GM23338 (cell line): ENCODE measurements at regions not wholly inside any gene's neighbourhood (a gene's known extent, or its start where the extent isn't known, plus 50 kb on each side); places are given as distances from the start of the nearest gene placed in this dataset.

Experiments used
- CREB1 ChIP-seq: fragments of 250-450 bp; sonication (Bioruptor Pico); IDR thresholded peaks from 2 replicates; pipeline ENCODE4 v1.5.0; 2020; ENCODE audit warnings: low read depth, mild to moderate bottlenecking, moderate library complexity
- CTCF ChIP-seq, 2 experiments: fragments of 200-600 bp in 1 of 2; sonication (generic) in 1 of 2; conservative IDR thresholded peaks; 2 replicates each; pipeline versions ENCODE4 v1.5.1 to v1.6.1; 2016 to 2017; ENCODE audit warnings: antibody characterized with exemption in 2 of 2, low read depth in 2 of 2, mild to moderate bottlenecking in 2 of 2, moderate library complexity in 1 of 2
- ETS1 ChIP-seq: IDR thresholded peaks from 2 replicates; pipeline ENCODE4 v1.6.1; 2016; ENCODE audit warnings: antibody characterized with exemption
- EZH2 ChIP-seq: fragments of 200-600 bp; sonication (generic); IDR thresholded peaks from one replicate; pipeline ENCODE4 v1.8.0; 2017; ENCODE audit warnings: antibody characterized with exemption, mild to moderate bottlenecking, low read depth; ENCODE audit not compliant: unreplicated experiment
- EZH2phosphoT487 ChIP-seq: fragments of 200-600 bp; sonication (generic); IDR thresholded peaks from one replicate; pipeline ENCODE4 v1.8.1; 2018; ENCODE audit warnings: antibody characterized with exemption; ENCODE audit not compliant: unreplicated experiment
- JUNB ChIP-seq: IDR thresholded peaks from one replicate; pipeline ENCODE4 v1.6.1; 2016; ENCODE audit warnings: antibody characterized with exemption; ENCODE audit not compliant: unreplicated experiment
- NANOG ChIP-seq: IDR thresholded peaks from 2 replicates; pipeline ENCODE4 v1.6.1; 2016; ENCODE audit warnings: antibody characterized with exemption, borderline replicate concordance
- POLR2AphosphoS5 ChIP-seq: IDR thresholded peaks from 2 replicates; pipeline ENCODE4 v1.6.1; 2016; ENCODE audit warnings: antibody characterized with exemption, low read depth
- REST ChIP-seq: IDR thresholded peaks from one replicate; pipeline ENCODE4 v1.6.1; 2018; ENCODE audit warnings: antibody characterized with exemption; ENCODE audit not compliant: unreplicated experiment
- ZNF114 ChIP-seq: fragments of 250-450 bp; sonication (Bioruptor Pico); IDR thresholded peaks from 2 replicates; pipeline ENCODE4 v1.5.0; 2020; ENCODE audit warnings: mild to moderate bottlenecking, moderate library complexity
- ZNF331 ChIP-seq: fragments of 250-450 bp; sonication (Bioruptor Pico); IDR thresholded peaks from 2 replicates; pipeline ENCODE4 v1.5.0; 2020; ENCODE audit warnings: low read depth, mild to moderate bottlenecking, moderate library complexity
- ZNF462 ChIP-seq: fragments of 250-450 bp; sonication (Bioruptor Pico); IDR thresholded peaks from 2 replicates; pipeline ENCODE4 v1.5.0; 2020; ENCODE audit warnings: mild to moderate bottlenecking, moderate library complexity

- TF ChIP-seq CTCF (conservative IDR thresholded peaks at IDR 0.05; ENCODE audit: low read depth in 2 of 2) = no peak
- no peak for TF ChIP-seq CREB1 (CRISPR knock-in tag)
- TF ChIP-seq POLR2AphosphoS5 = no peak
- no peak for TF ChIP-seq EZH2
- TF ChIP-seq REST = no peak
- TF ChIP-seq EZH2phosphoT487 = no peak
- no peak for TF ChIP-seq JUNB
- no peak for TF ChIP-seq NANOG
- no peak for TF ChIP-seq ZNF462
- no peak for TF ChIP-seq ETS1
- TF ChIP-seq ZNF331 (CRISPR knock-in tag) = no peak
- no peak for TF ChIP-seq ZNF114
Observed at GRCh38 chr3:63026722-63027121, 151.5 kb upstream of the CADPS start.
